NCI-H446 treated with DMSO at 0.1 percent for 48 hours (cell line): ENCODE measurements at regions not wholly inside any gene's neighbourhood (a gene's known extent, or its start where the extent isn't known, plus 50 kb on each side); places are given as distances from the start of the nearest gene placed in this dataset.

ENCODE experiments used
- DNase-seq: peaks from one replicate; lab custom pipeline; 2025; lab: John Stamatoyannopoulos, UW

DNA sequence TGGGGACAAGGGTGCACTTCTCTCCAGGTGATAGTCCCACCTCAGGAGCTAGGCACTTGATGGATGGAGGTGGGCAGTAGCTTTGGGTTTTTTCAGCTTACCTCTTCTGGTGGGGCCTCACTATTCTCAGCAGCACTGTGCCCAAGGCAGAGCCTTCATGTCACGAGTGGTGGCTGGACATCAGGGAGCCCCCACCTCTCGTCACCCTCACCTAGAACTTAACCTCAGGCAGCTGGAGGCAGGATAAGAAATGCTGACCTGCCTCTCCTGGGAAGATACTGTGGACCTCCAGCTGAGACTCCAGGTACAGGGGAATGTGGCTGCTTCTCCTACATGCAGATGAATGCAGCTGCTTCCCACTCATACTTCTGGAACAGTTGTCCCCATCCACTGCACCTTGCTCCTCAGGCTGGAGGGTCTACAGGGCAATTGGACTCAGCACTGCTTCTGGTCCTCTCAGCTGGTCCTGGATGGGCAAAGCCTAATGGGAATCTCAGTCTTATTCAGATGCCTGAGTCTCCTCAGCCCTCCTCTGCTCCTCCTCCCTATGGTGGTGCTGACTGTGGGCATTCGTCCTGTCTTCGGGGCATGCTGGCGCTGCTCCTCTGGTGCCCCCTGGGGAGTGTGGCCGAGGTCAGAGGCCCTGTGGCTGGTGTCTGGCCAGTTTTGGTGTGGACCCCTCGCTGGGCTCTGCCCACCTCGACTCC is 129.9 kb downstream of the KLF13 start:
- DNase-seq, result no peak

DNA sequence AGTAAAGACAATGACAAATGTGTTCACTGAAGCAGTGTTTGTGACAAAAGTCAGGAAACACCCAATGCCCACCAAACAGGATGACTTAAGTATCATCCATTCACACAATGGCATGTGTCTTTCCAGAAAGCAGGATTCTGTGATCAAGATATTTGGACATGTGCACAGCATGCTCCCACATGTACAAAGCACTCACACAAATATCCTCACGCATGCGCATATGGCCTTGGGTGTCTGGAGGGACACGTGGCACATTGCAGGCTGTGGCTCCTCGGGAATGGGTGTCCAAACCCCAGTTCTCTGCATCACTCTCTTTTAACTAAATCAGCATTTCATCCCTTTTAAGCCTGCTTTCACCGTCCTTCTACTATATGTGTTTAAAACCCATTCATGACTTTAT is 130.5 kb downstream of the KLF13 start:
- DNase-seq, result no peak

- no peak for DNase-seq
These were observed 131.2 kb downstream of the KLF13 start for GRCh38 chr15:31457631-31458526.

DNA sequence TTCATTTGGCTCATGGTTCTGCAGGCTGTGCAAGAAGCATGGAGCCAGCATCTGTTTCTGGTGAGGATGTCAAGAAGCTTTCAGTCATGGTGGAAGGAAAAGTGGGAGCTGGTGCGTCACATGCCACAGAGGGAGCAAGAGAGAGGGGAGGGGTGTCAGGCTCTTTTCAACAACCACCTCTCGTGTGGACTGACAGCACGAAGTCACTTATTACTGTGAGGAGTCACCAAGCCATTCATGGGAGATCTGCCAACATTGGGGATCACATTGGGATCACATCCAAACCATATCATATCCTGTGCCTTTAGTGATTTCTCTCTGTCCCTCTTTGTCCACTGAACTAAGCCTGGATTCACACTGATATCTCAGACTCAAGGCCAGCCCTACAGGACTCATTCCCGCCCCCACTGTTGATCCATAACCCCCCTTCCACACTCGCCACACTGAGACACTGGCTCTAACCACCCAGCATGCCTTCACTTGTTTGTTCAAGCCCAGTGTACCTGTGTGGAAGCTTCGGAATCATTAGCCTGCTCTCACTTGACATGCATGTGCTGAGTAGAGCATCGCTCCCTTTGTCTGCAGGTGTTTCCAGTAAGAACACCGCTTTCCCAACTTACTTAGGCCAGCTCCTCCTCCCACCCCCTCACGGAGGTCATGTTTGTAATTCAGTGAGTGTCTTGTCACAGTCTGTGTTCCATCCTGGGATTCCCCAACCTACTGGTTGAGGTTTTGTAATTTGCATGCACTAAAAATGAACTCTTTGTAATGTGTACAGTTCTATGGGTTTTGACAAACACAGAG is 132.2 kb downstream of the KLF13 start:
- no peak for DNase-seq

GRCh38 chr15:31459400-31459748 is 132.7 kb downstream of the KLF13 start:
- DNase-seq, result no peak

GRCh38 chr15:31461375-31461774 is 134.7 kb downstream of the KLF13 start:
- DNase-seq, result no peak

- DNase-seq, result no peak
These were observed 135.4 kb downstream of the KLF13 start for GRCh38 chr15:31461911-31462480.

GRCh38 chr15:31463521-31464102 is 137.0 kb downstream of the KLF13 start:
- no peak for DNase-seq

DNA sequence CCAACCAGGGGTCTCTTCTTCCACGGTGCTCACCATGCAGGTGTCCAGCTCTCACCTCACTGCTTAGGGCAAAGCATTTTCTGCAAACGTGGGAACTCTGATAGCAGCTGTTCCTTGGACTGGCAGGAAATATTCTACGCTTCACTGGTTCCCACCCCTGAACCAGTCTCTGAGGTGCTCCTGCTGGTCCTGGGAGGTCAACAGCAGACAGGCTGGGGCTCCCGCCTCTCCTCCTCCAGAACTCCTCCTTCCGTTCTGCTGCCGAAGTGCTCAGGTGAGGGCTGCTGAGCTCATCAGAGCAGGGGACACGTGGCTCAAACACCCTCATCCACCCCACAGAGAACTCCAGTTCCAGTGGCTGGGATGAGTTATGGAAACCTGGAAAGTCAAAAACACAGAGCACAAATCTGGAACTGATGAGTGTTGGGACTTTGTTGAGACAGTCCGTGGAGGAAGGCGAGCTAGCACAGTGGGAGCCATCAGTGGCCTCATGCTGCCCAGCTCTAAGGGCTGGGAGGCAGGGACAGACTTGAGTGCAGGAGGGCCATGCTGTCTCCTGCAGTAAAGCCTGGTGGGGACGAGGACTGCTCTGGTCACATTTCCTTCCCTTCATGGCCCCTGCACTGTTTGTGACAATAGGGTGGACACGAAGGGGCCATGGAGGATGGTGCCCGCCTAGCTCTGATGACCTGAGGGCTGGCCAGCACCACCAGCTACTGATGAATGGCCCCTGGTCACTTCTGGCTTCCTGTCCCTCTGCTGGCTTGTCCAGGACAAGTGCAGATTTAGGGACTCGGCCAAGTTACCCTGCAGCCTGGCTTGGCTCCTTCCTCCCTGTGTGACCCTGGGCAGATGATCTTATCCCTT is 137.8 kb downstream of the KLF13 start:
- no peak for DNase-seq

- DNase-seq, result no peak
These were observed 138.7 kb downstream of the KLF13 start for GRCh38 chr15:31465083-31465955.

- no peak for DNase-seq
These were observed 140.7 kb downstream of the KLF13 start for GRCh38 chr15:31467361-31467760.

DNA sequence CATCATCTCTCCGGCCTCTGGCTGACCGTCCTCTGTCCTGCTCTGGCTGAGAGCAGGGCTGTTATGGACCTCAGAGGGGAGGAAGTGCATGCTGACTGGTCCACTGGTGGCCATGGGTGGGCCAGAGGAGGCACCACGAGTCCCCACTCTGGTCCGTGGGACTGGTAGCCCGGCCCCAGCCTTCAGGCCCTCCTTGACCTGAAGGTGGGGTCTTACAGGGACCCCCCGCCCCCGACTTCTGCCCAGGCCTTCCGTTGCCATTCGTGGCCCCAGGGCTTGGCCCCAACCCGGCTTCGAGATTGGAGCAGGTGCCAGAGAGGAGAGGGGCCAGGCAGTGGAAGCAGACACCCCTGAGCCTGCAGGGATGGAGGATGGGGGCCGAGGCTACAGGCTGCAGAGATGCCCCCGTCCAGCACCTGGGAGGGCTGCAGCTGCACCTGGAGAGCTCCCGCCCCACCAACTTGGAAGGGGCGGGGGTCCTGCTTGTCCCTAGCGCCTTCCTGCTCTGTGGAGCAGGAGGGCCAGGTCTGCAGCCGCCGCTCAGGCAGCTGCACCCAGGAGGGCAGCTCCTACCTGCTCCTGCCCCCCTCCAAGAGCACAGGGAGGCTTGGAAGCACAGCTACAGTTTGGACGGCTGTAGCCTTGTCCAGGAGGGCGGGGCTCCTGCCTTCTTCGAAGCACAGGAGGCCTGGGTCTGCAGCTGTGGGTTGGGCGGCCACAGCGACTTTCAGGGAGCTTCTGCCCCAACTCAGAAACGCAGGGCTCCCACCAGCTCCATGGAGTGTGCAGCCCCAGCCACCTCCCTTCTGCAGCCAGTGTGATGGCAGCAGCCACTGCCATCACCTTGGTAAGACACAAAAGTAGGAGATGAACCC is 142.5 kb downstream of the KLF13 start:
- DNase-seq, result no peak

DNA sequence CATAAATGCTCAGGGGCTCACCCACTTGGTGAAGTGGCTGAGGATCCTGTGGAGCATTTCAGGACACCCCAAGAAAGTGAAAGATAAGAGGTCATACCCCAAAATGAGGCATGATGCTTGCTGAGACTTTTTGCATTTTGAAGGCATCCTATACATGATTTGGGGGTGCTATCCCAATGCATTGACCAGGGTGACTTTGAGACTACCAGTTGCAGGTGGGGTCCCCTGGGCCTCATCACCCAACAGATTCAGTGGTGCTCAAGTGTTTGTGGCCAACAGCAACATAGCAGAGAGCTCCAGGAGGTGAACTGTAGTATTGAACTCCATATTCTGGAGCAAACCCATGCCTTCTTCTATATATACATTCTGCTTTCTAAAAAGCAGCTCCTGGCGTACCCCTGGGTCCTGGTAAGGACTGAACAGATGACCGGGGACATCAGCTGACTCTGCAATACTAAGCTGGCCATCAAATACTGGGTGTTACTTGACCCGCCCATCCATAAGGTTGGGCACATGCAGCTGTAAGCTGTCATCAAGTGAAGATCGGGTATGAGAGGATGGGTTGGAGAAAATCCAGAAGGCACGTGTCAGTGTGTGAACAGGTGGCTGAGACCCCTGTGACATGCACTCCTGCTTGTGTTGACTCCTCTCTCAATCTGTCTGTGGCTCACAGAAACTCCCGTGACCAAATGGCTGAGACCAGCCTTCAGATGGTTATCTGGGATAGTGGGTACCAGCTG is 143.3 kb downstream of the KLF13 start:
- no peak for DNase-seq

- no peak for DNase-seq
These were observed 144.1 kb downstream of the KLF13 start for GRCh38 chr15:31470756-31471155.

DNA sequence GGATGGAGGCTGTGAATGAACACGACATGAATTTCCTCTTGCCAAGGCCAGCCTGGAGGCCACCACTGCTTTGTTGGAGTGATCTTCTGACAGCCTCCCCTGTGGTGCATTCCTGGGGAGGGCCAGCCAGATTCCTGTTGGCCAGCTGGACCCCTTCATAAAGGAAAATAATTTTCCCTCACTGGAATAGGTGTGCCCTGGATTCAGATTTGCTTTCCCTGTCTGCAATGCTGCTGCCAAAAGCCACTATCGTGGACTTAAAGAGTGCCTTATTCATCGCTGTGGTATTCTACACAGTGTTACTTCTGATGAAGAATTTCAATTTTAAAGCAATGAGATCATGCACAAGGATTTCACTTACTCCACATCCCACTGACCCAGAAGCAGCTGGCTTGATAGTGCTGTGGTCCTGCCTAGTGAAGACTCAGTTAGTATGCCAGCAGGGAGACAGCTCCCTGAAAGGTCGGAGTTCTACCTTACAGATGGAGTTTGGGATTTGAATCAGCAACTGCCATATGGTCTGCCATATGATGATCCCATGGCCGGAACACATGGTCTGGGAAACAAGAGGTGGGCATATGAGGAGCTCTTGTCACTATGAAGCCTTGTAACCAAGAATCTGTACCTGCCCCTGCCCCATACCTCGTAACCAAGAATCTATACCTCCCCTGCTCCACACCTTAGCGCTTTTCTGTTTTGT is 145.2 kb downstream of the KLF13 start:
- peak; percentile 18 for DNase-seq

DNA sequence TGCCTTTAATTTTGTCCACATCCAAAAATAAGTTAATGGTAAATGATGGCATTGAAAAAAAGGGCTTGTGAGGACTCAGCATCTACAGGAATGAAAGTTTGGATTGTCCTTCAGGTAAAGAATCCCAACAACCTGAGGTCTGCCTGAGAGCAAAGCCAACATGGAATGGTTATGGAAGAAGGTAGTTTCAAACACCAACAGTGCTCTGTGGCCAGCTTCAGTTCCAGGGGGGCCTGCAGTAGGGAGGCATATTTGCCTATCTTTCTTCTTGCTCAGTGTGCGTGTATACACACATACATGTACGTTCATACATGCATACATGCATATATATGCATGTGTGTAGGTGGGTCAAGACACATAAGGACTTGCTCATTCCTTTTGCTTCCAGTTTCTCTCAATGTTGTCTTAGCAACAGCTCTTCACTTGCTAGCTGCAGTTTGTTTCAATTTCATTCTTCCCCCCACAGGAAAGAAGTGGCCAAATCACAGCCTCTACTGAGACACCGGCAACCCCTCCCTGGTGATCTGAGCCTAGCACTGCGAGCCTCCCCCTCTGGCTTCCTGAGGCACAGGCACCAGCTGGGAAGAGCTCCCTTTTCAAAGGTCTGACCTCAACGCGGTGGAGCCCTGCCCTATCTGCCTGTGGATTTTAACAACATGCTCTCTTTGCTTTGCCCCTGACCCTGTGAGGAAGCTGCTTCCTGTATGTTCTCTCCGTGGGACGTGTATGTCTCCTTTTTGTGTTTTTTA is 146.2 kb downstream of the KLF13 start:
- DNase-seq, result no peak
